ENCODE measurements at regions not wholly inside any gene's neighbourhood (a gene's known extent, or its start where the extent isn't known, plus 50 kb on each side); places are given as distances from the start of the nearest gene placed in this dataset.

GRCh38 chr1:219523411-219523810, 89.5 kb downstream of the ZC3H11B start:
- no peak for DNase-seq (ENCODE audit: low read depth)

- DNase-seq (ENCODE audit: low read depth): no peak
Measured at GRCh38 chr1:219521325-219521724, 91.6 kb downstream of the ZC3H11B start.

- DNase-seq (ENCODE audit: low read depth): no peak
Measured at GRCh38 chr1:219520241-219520640, 92.7 kb downstream of the ZC3H11B start.

GRCh38 chr1:219518907-219519248, 94.0 kb downstream of the ZC3H11B start:
- no peak for DNase-seq (ENCODE audit: low read depth)

GRCh38 chr1:219518168-219518906, 94.6 kb downstream of the ZC3H11B start:
- DNase-seq (ENCODE audit: low read depth): peak; percentile 13

- DNase-seq (ENCODE audit: low read depth): no peak
Measured at GRCh38 chr1:219517031-219517430, 95.9 kb downstream of the ZC3H11B start.

GRCh38 chr1:219514728-219515127, 98.2 kb downstream of the ZC3H11B start:
- DNase-seq (ENCODE audit: low read depth): no peak

GRCh38 chr1:219507437-219507836, 105.5 kb downstream of the ZC3H11B start:
- peak; percentile 8 for DNase-seq (ENCODE audit: low read depth)

GRCh38 chr1:219506936-219507335, 106.0 kb downstream of the ZC3H11B start:
- DNase-seq (ENCODE audit: low read depth): no peak

GRCh38 chr1:219506473-219506899, 106.4 kb downstream of the ZC3H11B start:
- DNase-seq (ENCODE audit: low read depth): no peak

- no peak for DNase-seq (ENCODE audit: low read depth)
Measured at GRCh38 chr1:219505886-219506285, 107.0 kb downstream of the ZC3H11B start.

GRCh38 chr1:219503604-219504003, 109.3 kb downstream of the ZC3H11B start:
- no peak for DNase-seq (ENCODE audit: low read depth)

GRCh38 chr1:219500327-219500897, 112.5 kb downstream of the ZC3H11B start:
- no peak for DNase-seq (ENCODE audit: low read depth)

- peak; percentile 92 for DNase-seq (ENCODE audit: low read depth)
Measured at GRCh38 chr1:219498666-219499065, 114.2 kb downstream of the ZC3H11B start.

GRCh38 chr1:219495737-219496408, 117.0 kb downstream of the ZC3H11B start:
- DNase-seq (ENCODE audit: low read depth): no peak

GRCh38 chr1:219492717-219493116, 120.2 kb downstream of the ZC3H11B start:
- DNase-seq (ENCODE audit: low read depth): no peak

- DNase-seq (ENCODE audit: low read depth): no peak
Measured at GRCh38 chr1:219490566-219490965, 122.3 kb downstream of the ZC3H11B start.

- no peak for DNase-seq (ENCODE audit: low read depth)
Measured at GRCh38 chr1:219489636-219490035, 123.3 kb downstream of the ZC3H11B start.

- DNase-seq (ENCODE audit: low read depth): no peak
Measured at GRCh38 chr1:219488275-219488674, 124.6 kb downstream of the ZC3H11B start.

- DNase-seq (ENCODE audit: low read depth): no peak
Measured at GRCh38 chr1:219483530-219483929, 129.4 kb downstream of the ZC3H11B start.

- no peak for DNase-seq (ENCODE audit: low read depth)
Measured at GRCh38 chr1:219480011-219480410, 132.9 kb downstream of the ZC3H11B start.

- DNase-seq (ENCODE audit: low read depth): no peak
Measured at GRCh38 chr1:219478811-219479210, 134.1 kb downstream of the ZC3H11B start.

- no peak for DNase-seq (ENCODE audit: low read depth)
Measured at GRCh38 chr1:219477861-219478260, 135.0 kb downstream of the ZC3H11B start.
